Activated CD4-positive, CD25-positive, alpha-beta regulatory T cell treated with anti-CD3 and anti-CD28 coated beads, Interleukin-2, amount 50 U/mL, for 24 hours (primary cell): ENCODE measurements at regions not wholly inside any gene's neighbourhood (a gene's known extent, or its start where the extent isn't known, plus 50 kb on each side); places are given as distances from the start of the nearest gene placed in this dataset.

ENCODE experiments used
- ATAC-seq, 2 donors: fragments of 150-1000 bp; cut with Tn5 transposase; one replicate each; pipeline ENCODE4 v1.10.0; 2021; ENCODE audit warnings: mild to moderate bottlenecking in 1 of 2, moderate library complexity in 1 of 2

DNA sequence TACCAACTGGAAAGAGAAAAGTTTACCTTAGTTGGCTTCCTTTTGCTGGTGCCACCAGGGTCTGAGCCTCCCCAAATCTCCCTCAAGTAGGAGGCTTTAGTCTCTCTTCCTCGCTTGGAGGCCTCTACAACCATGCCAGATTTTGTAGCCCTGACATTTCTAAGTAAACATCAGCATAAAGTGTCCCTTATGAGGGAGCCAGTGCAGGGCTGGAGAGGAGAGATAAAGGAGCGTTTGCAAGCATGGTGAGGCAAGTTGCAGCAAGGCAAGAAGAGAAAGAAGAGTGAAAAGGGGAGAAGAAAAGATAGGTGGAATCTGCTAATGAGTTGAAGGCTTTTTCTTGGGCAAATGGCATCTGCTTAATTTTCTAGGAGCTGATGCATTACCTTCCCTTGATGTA lies 82.7 kb upstream of the FNDC3B start:
- no peak for ATAC-seq

DNA sequence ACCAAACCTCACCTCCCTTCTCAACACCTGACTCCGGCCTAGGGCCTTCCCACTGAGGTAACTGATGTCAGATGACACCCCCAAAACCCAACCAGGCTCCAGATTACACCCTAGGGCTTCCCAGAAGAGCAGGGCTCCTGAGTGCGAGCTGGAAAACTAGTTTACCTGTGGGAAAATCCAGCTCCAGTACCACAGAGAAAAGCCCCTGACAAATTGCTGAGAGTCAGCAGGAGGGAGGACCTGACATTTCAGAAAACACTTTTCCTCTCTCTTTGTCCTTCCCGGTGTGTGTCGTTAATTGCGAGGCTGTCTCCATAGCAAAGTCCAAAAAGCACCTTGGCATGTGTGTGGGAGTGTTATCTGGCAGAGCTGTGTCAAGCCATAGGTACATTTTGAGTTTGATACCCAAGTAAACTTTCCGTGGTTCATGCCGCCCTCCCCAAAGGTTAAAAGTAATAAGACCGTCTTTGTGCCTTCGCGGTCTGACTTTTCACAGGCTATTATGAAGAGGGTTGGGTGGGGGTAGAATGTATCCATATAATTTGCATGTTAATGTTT lies 79.8 kb upstream of the FNDC3B start:
- ATAC-seq: no peak

DNA sequence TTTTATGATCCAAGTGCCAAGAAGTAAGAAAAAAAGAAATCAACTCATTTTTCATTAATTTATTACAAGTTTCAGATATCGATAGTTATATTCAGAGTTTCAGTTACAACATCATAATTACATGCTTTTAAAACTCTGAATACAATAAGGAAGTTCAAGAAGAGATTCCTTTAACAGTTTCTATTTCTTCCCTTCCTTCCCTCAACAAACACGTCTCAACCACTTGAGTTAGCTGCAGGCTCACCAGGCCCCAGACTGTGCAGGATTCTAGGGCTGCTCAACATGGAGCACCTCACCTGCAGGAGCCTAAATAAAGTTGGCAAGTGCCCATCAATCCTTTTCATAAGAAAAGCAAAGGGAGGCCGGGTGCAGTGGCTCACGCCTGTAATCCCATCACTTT lies 79.2 kb upstream of the FNDC3B start:
- ATAC-seq: no peak

DNA sequence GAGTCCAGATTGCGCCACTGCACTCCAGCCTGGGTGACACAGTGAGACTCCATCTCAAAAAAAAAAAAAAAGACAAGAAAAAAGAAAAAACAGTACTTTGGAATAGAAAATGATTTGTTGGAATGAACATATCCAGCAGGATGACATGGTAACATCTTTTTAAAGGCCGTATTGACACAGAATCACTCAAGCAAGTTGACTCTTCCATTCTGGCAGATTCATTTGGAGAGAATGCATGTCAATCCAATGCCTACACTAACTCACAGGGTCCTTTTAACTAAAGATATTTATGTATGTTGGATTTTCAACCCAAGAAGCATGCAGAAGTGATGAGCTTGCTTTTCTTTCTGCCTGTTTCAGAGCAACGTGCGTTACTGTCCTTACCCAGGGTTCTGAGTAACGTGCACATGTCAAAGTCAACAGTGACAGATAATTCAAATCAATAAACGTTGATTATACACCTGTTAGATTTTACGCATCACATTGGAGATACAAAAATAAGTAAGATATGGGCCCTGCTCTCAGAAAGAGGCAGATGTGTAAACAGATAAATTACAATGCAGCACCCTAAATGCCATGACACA lies 77.1 kb upstream of the FNDC3B start:
- ATAC-seq: no peak

DNA sequence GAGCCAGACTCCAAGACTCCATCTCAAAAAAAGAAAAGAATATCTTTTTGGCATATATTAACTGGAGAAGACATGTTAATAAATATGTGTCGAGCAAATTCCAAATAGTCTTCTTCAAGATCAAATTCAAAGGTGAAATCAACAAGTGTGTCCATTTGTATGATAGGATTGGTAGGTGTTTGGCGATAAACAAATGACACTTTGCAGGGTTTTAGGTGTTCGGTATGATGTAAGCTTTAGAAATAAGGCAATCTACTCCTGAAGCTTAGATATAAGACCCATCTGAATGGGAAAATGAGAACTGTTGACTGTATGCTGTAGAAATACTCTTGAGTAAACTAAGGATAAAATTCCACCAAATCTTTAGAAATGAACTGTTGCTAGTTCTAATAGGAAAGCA lies 75.8 kb upstream of the FNDC3B start:
- ATAC-seq: no peak

DNA sequence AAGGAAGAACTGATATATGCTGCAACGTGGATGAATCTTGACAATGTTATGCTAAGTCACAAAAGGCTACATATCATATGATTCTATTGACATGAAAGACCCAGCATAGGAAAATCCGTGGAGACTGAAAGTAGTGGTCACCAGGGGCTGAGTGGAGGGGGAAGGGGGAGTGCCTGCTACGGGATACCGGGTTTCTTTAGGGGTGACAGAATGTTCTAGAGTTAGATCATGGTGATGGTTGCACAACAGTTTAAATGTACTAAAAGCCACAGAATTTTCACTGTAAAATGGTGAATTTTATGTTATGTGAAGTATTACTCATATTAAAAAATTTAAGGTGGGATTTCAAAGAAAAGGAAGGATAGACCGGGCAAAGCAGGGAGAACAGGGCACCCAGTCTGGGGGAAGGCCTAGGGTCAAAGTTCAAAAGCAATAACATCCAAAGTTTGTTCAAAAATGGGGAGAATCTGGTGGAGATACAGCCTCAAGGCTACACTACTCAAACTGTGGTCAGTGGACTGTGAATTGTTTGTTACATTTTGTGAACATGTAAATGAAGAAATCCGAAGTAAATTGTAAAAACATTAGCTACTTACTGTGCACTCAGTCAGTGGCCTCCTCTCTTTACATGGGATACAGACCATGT lies 74.2 kb upstream of the FNDC3B start:
- ATAC-seq: no peak

DNA sequence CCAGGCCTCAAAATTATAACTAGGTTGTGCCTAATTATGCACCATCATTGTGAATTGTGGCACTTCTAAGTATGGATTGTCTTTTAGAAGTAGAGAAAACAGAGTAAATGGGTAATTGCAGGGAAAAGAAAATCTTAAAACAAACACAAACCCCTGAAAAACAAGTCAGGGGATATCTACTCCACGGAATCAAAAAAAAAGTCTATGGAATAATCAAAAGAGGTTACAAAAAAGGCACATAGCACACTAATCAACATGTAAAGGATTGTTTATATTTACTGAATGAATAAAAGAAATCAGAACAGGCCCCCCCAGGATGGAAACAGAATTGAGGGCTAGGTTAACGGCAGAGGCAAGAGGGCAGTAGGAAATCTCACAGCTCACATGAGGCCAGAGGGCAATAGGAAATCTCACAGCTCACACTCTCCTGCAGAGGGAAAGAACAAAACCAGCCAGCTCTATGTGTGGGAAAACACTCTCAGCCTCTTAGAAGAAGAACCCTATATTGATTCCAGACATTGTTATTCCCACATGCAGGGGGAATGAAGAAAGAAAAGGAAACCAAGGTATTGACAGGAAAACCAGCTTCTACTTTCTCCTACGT lies 72.7 kb upstream of the FNDC3B start:
- ATAC-seq: no peak

DNA sequence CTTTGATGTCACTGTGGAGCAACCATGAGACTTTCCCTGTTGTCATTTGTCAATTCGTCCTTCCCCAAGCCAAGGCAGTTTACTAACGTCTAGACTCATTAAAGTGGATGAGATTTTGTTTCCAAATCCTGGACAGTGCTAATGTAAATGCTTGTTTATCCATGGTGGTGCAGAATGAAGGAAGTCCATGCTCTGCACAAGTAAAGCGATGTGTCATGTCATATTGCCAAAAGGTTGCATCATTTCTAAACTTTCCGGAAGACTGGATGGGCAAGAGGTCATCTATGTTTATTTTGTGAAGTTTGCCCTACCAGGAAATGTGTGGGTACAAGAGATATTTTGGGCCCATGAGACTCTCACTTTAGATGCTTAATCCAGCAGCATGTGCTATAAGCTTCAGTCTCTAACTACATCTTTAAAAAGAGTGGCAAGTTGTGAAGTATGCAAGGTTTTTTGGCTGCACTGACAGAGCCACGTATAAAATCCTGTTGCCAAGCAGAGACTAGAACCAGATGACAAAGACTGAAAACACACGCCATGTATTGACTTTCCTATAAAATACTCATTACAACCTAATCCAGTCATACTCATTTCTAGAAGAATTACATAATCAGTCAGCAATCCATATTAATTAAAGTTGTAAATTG lies 72.1 kb upstream of the FNDC3B start:
- no peak for ATAC-seq

DNA sequence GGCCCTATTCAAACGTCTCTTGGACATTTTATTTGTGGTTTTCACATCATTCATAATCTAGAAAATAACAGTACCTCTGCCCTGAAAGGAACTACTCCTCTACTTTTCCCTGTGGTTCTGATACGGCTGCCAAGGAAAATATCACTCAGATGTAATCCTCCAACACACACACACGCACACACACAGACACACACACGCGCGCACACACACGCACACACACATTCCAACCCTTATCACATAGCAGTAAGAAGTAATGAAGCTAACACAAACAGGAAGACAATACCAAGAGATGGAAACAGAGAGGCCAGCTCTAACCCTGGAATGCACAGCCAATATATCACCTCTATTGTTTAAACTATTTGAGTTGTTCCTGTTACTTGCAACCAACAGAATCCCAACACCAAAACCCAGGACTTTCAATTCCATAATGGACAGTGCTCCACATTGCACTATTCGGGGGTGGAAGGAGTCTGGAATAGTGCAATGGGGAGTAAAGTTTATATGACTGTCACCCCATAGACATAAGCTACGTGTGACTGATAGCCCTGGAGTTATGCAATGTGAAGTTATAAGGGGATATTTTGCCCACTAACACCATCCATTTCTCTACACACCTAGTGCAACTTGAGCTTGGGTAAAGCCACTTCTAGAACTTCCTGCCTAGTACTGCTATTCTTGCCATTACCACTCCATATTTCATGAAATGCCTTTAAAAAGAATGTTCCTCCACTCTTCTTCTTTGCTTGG lies 71.3 kb upstream of the FNDC3B start:
- no peak for ATAC-seq

DNA sequence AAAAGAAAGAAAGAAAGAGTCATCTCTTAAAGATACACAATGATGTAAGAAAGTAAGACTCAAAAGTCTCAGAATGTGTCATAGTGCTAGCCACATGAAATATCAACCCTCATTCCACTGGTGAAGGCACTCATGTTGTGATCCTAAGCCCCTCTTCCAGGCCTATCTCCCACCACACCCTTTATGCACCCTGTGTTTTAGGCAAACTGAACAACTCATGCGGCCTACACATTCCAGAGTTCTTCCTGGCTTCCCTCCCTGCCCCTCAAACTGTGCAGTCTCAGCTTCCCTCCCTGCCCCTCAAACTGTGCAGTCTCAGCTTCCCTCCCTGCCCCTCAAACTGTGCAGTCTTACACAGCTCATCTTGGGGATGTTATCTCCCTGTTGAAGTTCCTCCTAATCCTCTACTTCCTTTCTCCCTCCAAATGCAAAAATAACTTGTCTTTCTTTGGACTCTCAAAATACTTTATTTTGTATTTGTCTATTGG lies 69.0 kb upstream of the FNDC3B start:
- ATAC-seq: peak in 1 of 2 donors; percentile 38

DNA sequence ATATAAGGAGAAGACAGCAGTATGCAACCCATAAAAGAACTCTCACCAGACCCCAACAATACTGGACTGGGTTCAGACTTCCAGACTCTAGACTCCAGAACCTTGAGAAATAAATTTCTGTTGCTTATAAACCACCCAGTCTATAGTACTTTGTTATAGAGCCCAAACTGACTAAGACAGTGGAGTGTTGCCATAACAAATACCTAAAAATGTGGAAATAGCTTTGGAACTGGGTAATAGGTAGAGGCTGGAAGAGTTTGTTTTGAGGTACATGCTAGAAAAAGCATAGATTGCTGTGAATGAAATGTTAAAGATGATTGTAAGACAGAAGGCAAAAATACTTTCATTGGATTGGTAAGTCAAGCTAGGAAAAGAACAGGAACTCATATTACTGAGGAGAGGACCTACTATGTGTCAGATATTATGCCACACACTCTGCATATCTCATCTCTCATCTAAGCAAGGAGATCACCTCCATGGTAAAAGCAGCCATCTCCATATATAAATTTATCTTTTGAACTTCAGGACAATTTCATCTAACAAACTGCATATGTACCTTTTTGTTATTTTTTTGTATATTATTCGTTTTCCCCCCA lies 67.4 kb upstream of the FNDC3B start:
- no peak for ATAC-seq

DNA sequence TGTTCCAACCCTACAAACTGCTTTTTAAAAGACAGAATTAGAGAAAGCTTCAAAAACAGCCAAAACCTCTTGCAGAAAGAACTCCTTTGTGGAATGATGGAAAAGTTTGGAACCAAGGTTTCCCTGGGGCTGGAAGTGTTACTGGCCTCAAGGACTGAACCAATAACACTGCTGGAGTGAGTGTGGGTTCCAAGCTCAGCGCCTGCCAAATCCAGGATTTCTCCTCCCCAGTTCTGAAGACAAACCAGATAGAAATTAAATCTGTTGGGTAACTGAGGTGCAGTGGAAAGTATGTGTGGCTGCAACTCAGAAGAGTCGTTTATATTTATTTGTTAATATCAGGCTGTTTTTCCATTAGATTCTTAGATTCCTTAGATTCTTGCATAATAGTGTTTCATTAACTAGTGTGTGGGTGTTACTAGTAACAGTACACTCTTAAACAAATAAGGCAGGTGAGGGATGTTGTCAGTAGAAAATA lies 66.5 kb upstream of the FNDC3B start:
- no peak for ATAC-seq

DNA sequence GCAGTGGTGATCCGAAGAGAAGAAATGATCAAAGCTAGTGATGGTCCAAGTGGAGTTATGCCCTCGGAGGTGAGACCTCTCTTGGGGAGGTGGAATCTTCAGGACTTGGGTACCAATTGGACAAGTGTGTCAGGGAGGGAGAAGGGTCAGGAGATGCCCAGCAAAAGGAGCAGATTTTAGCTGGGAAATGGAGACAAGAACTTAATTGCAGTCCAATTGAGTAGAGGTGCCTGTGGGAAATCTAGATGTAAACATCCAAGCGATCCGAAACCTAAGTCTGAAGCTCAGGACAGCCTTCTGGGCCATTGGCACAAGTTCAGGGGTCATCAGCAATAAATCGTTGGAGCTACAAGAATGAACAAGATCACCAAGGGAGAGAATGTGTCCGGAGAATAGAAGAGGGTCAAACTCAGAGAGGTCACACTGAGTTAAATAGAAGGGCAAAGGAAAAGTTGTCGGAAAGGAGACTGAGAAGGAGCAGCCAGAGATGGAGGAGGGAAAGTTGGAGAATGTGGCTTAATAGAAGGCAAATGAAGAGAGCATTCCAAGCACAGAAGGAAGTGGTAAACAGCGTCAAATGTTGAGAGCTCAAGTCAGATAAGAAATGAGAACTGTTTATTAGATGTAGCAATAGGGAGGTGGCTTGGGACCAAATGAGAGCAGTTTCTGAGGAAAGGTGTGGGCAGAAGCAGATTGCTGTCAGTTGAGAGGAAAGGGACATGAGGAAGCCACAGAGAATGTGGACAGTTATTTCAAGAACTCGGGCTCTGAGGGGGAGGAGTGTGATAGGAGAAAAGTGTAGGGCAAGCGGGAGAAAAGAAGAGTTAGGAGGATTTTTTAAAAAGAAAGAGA lies 64.2 kb upstream of the FNDC3B start:
- ATAC-seq: no peak

DNA sequence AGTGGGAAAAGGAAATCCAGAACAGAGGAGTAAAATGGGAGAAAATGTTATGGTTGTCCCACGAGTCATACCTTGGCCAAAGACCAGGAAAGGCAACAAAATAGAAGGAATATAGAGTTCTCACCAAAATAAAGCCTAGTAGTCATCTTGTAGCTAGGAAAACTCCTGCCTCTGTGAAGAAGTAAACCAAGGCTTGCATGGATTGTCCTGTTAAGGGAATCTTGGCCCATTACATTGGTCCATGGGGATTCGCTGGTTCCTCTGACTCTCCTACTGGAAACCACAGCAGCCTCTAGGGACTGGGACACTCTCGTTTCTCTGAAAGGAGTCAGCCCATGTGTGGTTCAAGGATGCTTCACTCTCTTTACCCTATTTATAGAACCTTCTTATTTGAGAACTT lies 62.9 kb upstream of the FNDC3B start:
- ATAC-seq: no peak

DNA sequence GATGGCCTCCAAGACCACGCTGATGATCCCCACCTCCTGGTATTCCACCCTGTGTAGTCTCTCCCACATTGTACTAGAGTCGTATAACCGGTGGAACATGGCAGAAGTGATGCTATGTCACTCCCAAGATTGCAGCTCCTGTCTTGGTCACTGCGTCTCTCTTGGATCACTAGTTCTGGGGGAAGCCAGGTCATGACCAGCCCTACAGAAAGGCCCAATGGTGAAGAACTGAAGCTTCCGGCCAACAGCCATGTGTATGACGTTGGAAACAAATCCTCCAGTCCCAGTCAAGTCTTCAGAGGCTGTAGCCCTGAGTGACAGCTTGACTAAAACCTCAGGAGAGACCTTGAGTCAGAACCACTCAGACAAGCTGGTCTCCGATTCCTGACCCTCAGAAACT lies 61.9 kb upstream of the FNDC3B start:
- no peak for ATAC-seq

DNA sequence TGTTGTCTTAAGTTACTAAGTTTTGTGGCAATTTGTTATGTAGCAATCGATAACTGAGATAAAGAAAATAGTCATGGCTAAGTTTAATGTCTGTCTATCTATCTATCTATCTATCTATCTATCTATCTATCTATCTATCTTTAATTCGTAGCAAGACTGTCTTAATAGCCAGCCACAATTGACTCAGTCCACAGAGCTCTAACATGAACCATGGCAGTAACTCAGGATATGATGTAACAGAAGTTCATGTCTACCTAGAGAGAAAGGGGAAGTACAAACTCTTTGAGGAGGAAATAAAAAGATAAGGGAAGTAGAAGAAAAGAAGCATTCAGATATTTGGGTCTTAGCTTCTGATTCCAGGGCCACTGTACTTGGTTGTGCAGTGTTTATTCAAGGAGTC lies 61.5 kb upstream of the FNDC3B start:
- ATAC-seq: no peak

DNA sequence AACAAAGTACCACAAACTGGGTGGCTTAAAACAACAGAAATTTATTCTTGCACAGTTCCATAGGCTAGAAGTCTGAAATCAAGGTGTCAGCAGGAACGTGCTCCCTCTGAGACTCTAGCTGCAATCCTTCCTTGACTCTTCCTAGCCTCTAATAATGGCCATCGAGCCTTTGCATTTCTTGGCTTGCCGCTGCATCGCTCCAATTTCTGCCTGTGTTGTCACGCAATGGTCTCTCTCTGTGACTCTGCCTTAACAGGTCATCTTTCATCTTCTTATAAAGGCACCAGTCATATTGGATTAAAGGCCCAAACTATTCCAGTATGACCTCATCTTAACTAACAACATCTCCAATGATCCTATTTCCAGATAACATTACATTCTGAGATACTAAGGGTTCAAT lies 61.0 kb upstream of the FNDC3B start:
- no peak for ATAC-seq

DNA sequence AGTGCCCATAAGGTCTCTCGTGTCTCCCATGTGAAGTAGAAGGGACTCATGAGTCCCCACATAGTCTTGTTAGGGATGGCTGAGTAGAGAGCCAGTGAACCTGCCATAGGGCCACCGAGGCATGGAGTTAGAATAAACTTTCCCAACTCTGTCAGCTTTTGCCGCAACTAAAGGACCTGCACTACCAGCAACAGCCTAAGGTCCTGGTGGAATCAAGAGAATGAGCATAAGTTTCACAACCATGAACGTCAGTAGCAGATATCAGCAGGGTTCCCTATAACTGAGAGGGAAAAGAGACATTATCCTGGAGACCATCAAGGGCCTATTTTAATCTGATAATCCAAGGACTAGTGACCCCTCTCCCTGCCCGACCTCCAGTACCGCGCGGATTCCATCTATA lies 60.3 kb upstream of the FNDC3B start:
- ATAC-seq: no peak

DNA sequence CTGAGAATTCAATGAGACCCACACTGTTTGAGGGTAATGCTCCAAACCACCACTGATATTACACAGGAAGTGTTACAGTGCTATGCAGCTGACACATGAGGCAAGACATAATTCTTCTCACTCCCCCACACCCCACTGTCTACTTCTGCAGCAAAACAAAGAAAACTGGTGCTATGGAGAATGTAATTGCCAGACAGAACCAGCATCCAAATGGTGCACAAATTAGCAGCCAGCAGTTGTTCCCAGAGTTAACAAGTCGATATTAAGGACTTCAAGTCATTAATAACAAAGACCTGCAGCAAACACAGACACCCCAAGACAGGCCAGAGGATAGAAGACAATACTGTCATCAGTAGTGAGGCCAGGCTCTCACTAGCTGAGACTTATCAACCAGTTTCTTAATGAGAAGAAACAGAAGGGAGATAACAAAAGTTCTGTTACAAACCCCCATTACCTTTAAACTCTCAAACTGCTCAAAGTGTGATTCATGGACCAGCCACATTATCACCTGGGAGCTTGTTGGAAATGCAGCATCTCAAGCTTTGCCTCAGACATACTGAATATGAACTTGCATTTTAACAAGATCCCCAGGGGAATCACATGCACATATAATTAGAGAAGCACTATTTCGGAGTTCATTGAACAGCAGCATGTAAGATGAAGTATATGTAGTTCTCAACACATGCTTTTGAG lies 58.7 kb upstream of the FNDC3B start:
- ATAC-seq: no peak

DNA sequence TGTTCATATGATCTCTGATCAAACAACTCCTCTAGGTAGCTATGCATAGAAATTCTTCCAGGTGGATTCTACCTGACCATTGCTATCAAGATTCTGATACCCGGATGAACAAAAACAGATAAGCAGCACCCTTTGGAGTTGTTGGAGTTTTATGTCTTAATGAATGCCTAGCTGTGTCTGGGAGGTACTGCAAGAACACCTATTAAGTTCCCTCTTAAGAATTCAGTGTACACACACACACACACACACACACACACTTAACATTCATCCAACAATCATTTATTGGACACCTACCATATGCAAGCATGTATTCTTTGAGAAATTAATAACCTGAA lies 58.1 kb upstream of the FNDC3B start:
- no peak for ATAC-seq

DNA sequence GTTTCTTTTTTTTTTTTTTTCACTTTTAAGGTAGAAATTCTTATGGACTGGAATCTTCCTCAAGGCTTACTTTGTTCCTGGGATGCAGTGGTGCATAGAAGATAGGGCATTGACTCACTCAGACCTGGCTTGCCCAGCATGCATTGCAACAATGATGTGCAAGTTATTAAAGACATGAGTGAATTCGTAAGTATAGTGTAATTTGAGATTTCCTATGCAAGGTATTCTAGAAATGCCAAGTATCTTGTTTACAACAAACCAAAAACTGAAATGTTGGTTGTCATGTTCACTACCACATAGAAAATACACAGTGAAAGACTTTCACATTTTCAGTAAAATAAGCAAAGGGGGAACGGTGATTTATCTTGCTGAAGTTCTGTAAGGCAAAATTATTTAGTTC lies 56.5 kb upstream of the FNDC3B start:
- no peak for ATAC-seq
